ENCODE measurements at regions not wholly inside any gene's neighbourhood (a gene's known extent, or its start where the extent isn't known, plus 50 kb on each side); places are given as distances from the start of the nearest gene placed in this dataset.

DNA sequence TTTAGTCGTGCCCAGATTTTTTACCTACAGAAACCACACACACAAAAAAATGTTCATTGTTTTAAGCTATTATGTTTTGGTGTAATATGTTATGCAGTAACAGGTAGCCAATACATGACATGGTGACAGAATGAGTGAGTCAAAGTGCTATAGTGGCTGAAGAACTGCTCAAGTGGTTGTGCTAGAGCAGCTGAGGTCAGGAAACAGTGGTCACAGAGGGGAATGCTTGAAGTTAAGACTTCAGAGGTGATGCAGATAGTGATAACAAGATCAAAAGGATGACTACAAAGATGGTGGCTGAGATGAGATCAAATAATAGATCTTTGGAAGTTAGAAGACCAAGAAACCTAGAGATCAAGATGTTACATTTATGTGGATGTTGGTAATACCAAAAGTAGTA, 174.3 kb downstream of the KCNE4 start:
- TF ChIP-seq, protein P1, sequence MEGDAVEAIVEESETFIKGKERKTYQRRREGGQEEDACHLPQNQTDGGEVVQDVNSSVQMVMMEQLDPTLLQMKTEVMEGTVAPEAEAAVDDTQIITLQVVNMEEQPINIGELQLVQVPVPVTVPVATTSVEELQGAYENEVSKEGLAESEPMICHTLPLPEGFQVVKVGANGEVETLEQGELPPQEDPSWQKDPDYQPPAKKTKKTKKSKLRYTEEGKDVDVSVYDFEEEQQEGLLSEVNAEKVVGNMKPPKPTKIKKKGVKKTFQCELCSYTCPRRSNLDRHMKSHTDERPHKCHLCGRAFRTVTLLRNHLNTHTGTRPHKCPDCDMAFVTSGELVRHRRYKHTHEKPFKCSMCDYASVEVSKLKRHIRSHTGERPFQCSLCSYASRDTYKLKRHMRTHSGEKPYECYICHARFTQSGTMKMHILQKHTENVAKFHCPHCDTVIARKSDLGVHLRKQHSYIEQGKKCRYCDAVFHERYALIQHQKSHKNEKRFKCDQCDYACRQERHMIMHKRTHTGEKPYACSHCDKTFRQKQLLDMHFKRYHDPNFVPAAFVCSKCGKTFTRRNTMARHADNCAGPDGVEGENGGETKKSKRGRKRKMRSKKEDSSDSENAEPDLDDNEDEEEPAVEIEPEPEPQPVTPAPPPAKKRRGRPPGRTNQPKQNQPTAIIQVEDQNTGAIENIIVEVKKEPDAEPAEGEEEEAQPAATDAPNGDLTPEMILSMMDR (conservative IDR thresholded peaks at IDR 0.05), result no peak
- no peak for TF ChIP-seq ZFX (IDR thresholded peaks at IDR 0.05)

All from C4-2B (cell line).